NCI-H146 (cell line): ENCODE measurements at regions not wholly inside any gene's neighbourhood (a gene's known extent, or its start where the extent isn't known, plus 50 kb on each side); places are given as distances from the start of the nearest gene placed in this dataset.
"Not testable (repeated sequence)": the region's sequence is repeated elsewhere in the genome, so short reads cannot be mapped to it uniquely, and the experiment has no call there.

Source experiments
- DNase-seq: peaks from one replicate; lab custom pipeline; 2025; lab: John Stamatoyannopoulos, UW

- DNase-seq: no peak
Measured at GRCh38 chr12:125493704-125494308, 428.6 kb downstream of the AACS start.

- no peak for DNase-seq
Measured at GRCh38 chr12:125503128-125503527, 437.9 kb downstream of the AACS start.

- DNase-seq: no peak
Measured at GRCh38 chr12:125509195-125509594, 444.0 kb downstream of the AACS start.

GRCh38 chr12:125512541-125513298, 447.5 kb downstream of the AACS start:
- DNase-seq: no peak

GRCh38 chr12:125515887-125516286, 450.7 kb downstream of the AACS start:
- no peak for DNase-seq

GRCh38 chr12:125518074-125518473, 452.8 kb downstream of the AACS start:
- DNase-seq: no peak

DNA sequence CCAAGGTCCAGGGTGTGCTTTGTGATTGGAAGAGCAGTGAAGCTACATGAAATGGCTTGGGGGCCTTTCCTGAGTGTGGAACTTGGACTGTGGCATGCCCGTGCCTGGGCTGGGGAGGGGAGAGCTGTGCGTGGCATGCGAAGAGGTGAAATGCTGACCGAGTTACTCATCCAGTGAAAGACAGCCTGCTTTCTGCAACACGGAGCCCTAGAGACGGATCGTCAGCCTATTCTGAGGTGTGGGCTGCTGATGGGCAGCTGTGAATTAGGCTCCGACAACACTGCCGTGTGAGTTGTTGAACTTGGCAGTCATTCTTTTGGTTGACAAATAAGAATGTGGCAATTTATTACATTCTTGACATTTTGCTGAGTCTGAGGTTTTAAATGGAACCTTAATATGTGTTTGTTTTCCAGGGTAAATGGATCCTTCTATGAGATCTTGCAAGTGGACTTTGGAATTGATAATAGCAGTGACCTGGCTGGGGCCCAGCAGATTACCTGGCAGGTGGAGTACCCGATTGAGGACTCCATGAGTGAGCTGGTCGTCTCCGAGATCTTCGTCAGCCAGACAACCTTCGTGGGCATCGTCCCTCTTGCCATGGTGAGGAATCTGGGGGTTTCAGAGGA, 453.9 kb downstream of the AACS start:
- DNase-seq: no peak

GRCh38 chr12:125525879-125526278, 460.6 kb downstream of the AACS start:
- no peak for DNase-seq

GRCh38 chr12:125528281-125528680, 463.0 kb downstream of the AACS start:
- DNase-seq: no peak

DNA sequence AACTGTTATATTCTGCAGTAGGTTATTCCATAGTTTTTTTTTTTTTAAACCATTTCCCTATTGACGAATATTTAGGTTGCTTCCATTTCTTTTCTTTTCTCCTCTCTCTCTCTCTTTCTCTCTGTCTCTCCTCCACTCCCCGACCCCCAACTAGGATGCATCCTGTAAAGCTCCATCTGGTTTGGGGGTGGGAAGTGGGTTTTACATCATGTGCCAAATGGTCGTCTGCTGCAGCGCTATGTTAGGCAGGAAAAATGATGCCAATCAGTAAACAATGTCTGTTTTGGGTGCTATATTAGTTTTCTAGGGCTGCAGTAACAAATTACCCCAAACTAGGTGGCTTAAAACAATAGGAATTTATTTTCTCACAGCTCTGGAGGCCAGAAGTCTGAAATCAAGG, 465.0 kb downstream of the AACS start:
- no peak for DNase-seq

GRCh38 chr12:125530876-125531275, 465.6 kb downstream of the AACS start:
- DNase-seq: no peak

- no peak for DNase-seq
Measured at GRCh38 chr12:125531574-125531973, 466.3 kb downstream of the AACS start.

DNA sequence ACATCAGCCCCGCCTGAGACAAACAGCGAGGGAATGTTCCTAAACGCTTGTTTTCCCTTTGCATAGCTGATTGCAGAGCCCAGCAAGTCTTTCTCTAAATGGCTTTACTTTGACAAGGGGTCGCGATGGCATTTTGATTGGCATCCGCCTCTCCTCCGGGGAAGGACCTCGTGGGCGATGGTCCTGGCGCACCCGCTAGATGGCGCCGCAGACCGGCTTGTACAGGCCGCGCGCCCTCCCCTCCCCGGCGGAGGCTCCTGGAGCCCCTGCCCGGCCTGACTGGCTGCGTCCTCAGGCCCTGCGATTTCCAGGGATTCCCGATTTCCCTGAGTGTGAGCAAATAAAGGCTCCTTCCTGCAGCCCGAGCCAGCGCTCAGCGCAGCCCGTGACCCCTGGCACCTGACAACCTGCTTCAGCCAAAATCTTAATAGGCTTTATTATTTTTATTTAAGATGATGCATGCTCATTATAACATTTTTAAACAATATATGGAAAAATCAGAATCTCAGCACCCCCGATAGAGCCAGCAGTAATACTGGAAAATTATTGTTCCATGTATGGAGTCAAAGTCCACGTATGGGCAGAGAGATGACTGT, 468.3 kb downstream of the AACS start:
- peak; percentile 34 for DNase-seq

GRCh38 chr12:125538401-125539199, 473.4 kb downstream of the AACS start:
- no peak for DNase-seq

GRCh38 chr12:125540580-125541204, 475.5 kb downstream of the AACS start:
- DNase-seq: no peak

DNA sequence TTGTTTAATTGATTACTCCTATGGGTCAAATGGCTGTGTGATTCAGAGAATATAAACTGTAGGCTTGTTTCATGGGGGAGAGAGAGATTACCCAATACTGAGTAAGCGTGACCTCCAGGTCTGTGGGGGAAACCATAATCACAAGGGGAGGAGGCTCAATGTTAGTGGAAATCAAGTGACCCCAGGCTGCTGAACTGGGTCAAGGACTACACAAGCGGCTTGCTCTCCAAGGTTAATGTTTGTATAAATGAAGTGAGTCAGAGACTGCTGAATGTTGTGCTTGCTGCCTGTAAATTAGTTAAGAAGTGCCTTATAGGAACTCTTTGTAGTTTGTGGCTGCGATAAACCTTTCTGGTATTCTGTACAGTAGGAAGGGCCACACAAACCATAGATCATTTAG, 479.7 kb downstream of the AACS start:
- no peak for DNase-seq

DNA sequence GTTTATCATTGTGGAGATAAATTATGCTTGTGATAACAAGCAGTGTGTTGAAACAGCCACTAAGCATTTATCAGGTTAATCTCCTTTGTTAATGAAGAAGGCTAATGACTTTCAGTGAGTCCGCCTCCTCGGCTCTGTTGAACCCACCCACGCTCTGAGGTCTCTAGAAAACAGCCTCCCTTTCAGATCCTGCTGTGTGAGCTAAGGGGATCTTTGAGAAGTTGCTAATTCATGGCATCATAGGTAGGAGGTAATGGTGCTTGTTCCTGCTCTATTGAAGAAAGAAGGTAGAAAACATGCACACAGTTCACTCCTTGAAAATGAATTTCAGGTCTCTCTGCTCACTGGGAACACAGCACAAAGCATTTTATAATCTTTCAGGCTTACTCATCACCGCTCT, 483.9 kb downstream of the AACS start:
- no peak for DNase-seq

DNA sequence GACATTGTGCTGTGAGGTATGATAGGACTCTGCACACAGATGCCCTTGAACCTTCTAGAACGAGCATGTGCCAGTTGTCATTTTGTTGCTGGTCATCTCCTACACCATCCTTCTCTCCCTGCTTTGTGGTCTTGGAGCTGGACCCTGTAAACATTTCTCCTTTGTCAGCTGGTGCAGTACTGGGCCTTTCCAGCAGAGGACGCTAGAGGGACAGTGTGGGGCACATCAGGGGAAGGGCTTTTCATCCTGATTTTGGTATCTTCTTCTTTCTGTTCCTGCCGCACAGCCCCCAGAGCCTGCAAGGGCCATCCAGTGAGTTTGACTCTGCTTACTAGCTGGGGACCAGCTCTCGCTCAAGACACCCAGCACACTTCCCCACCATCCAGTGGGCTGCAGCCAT, 484.6 kb downstream of the AACS start:
- no peak for DNase-seq

DNA sequence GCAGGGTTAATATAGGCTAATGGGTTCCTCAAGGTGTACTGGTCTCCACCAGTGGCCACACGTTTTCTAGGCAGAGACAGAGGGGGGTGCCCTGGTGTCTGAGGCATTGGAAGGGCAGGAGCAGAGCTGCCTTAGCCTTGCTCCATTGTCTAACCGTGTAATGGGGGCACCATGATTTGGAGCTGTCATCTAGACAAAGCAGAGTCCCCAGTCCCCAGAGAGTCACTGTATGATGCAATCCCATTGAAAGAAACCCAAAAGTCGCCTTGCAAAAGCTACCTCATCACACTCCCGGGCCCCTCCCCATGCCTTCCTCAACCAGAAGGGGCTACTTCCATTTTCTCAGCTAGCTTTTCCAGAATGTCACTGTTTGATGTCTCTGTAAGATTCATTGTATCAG, 487.1 kb downstream of the AACS start:
- no peak for DNase-seq

- DNase-seq: not testable (repeated sequence)
Measured at GRCh38 chr12:125561008-125561407, 495.8 kb downstream of the AACS start.

DNA sequence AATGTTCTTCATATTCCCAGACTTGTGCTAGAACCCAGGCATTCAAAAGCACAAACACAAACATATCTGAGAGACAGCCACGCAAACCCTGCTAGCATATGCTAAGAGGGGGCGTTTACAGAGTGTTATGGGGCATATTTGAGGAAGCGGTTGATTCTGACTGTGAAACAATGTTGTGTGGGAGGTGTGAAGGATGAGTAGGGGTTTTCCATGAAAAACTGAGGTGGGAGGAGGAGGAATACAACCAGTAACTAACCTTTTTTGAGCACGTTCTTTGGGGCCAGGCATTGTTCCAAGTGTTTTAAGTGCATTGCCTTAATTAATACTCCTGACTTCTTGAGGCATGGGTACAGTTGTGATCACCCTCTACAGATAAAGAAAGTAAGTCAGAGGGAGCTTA, 499.5 kb downstream of the AACS start:
- DNase-seq: no peak

- DNase-seq: no peak
Measured at GRCh38 chr12:125567581-125567980, 502.3 kb downstream of the AACS start.
